ENCODE measurements at regions not wholly inside any gene's neighbourhood (a gene's known extent, or its start where the extent isn't known, plus 50 kb on each side); places are given as distances from the start of the nearest gene placed in this dataset.
"Not testable (repeated sequence)": the region's sequence is repeated elsewhere in the genome, so short reads cannot be mapped to it uniquely, and the experiment has no call there.

- Mint-ChIP-seq H3K4me3 (no peak overlapping the region), H3K9me3 (no peaks in the 10 kb centered on the region), H3K27me3 (no peaks in the 10 kb centered on the region), H3K36me3 (no peaks in the 10 kb centered on the region), H3K4me1 (ENCODE audit: unreplicated experiment) (no peaks in the 10 kb centered on the region), H3K27ac (no peak overlapping the region)
- TF ChIP-seq, protein P1, sequence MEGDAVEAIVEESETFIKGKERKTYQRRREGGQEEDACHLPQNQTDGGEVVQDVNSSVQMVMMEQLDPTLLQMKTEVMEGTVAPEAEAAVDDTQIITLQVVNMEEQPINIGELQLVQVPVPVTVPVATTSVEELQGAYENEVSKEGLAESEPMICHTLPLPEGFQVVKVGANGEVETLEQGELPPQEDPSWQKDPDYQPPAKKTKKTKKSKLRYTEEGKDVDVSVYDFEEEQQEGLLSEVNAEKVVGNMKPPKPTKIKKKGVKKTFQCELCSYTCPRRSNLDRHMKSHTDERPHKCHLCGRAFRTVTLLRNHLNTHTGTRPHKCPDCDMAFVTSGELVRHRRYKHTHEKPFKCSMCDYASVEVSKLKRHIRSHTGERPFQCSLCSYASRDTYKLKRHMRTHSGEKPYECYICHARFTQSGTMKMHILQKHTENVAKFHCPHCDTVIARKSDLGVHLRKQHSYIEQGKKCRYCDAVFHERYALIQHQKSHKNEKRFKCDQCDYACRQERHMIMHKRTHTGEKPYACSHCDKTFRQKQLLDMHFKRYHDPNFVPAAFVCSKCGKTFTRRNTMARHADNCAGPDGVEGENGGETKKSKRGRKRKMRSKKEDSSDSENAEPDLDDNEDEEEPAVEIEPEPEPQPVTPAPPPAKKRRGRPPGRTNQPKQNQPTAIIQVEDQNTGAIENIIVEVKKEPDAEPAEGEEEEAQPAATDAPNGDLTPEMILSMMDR (conservative IDR thresholded peaks at IDR 0.05) = no peak
- no peak for DNase-seq (ENCODE audit: extremely low spot score, unreplicated experiment)
These were observed 55.7 kb upstream of the FAT3 start for GRCh38 chr11:92168936-92169335.

- no peak overlapping the region for H3K27ac Mint-ChIP-seq
- no peaks in the 10 kb centered on the region for H3K27me3 Mint-ChIP-seq
- TF ChIP-seq, protein P1 (conservative IDR thresholded peaks at IDR 0.05) = no peak
- no peaks in the 10 kb centered on the region for H3K4me1 Mint-ChIP-seq (ENCODE audit: unreplicated experiment)
- H3K4me3 Mint-ChIP-seq = no peak overlapping the region
- no peaks in the 10 kb centered on the region for H3K9me3 Mint-ChIP-seq
- DNase-seq (ENCODE audit: extremely low spot score, unreplicated experiment) = no peak
- H3K36me3 Mint-ChIP-seq = no peaks in the 10 kb centered on the region
These were observed 57.0 kb upstream of the FAT3 start for GRCh38 chr11:92167571-92167970.

- no peaks in the 10 kb centered on the region for H3K36me3 Mint-ChIP-seq
- H3K27ac Mint-ChIP-seq = no peak overlapping the region
- DNase-seq (ENCODE audit: extremely low spot score, unreplicated experiment) = no peak
- H3K4me1 Mint-ChIP-seq (ENCODE audit: unreplicated experiment) = no peaks in the 10 kb centered on the region
- no peak overlapping the region for H3K4me3 Mint-ChIP-seq
- TF ChIP-seq, protein P1 (conservative IDR thresholded peaks at IDR 0.05) = no peak
- no peaks in the 10 kb centered on the region for H3K9me3 Mint-ChIP-seq
- no peaks in the 10 kb centered on the region for H3K27me3 Mint-ChIP-seq
These were observed 58.3 kb upstream of the FAT3 start for GRCh38 chr11:92166335-92166734.

DNA sequence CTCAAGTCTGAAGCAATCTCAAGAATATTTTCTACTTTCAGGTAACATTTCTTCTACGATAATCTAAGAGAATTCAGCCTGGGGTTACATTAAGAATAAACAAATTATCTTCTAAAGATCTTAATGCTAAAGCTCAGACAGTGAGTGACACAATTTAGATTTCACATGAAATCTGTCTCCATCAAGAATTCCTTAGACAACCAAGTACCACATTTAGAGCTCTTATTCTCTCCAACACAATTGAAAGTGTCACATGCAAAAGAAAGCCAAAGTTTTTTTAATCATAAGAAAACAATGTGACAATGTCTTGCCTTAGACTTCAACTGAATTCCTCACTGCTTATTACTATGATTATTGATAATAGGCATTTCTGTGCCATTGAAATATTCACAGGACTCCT, 60.7 kb upstream of the FAT3 start:
- no peak overlapping the region for H3K27ac Mint-ChIP-seq
- no peak for DNase-seq (ENCODE audit: extremely low spot score, unreplicated experiment)
- no peak overlapping the region for H3K4me3 Mint-ChIP-seq
- H3K9me3 Mint-ChIP-seq = no peaks in the 10 kb centered on the region
- TF ChIP-seq, protein P1 (conservative IDR thresholded peaks at IDR 0.05) = no peak
- H3K4me1 Mint-ChIP-seq (ENCODE audit: unreplicated experiment) = no peaks in the 10 kb centered on the region
- H3K27me3 Mint-ChIP-seq = no peaks in the 10 kb centered on the region
- H3K36me3 Mint-ChIP-seq = no peaks in the 10 kb centered on the region

GRCh38 chr11:92162776-92163175, 61.8 kb upstream of the FAT3 start:
- no peaks in the 10 kb centered on the region for H3K4me1 Mint-ChIP-seq (ENCODE audit: unreplicated experiment)
- H3K9me3 Mint-ChIP-seq = no peaks in the 10 kb centered on the region
- H3K36me3 Mint-ChIP-seq = no peaks in the 10 kb centered on the region
- no peaks in the 10 kb centered on the region for H3K27me3 Mint-ChIP-seq
- DNase-seq (ENCODE audit: extremely low spot score, unreplicated experiment) = no peak
- H3K27ac Mint-ChIP-seq = no peak overlapping the region
- no peak overlapping the region for H3K4me3 Mint-ChIP-seq
- TF ChIP-seq, protein P1 (conservative IDR thresholded peaks at IDR 0.05) = no peak

GRCh38 chr11:92159931-92160330, 64.7 kb upstream of the FAT3 start:
- TF ChIP-seq, protein P1 (conservative IDR thresholded peaks at IDR 0.05) = no peak
- no peaks in the 10 kb centered on the region for H3K9me3 Mint-ChIP-seq
- DNase-seq (ENCODE audit: extremely low spot score, unreplicated experiment) = no peak

DNA sequence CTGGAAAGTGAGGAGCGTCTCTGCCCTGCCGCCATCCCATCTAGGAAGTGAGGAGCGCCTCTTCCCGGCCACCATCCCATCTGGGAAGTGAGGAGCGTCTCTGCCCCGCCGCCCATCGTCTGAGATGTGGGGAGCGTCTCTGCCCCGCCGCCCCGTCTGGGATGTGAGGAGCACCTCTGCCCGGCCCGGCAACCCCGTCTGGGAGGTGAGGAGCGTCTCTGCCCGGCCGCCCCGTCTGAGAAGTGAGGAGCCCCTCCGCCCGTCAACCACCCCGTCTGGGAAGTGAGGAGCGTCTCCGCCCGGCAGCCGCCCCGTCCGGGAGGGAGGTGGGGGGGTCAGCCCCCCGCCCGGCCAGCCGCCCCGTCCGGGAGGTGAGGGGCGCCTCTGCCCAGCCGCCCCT, 67.2 kb upstream of the FAT3 start:
- not testable (repeated sequence) for H3K36me3 Mint-ChIP-seq

More at GRCh38 chr11:92159931-92160330, 64.7 kb upstream of the FAT3 start:
- no peaks in the 10 kb centered on the region for H3K36me3 Mint-ChIP-seq
- peaks cover 6% of the 10 kb centered on the region for H3K4me1 Mint-ChIP-seq (ENCODE audit: unreplicated experiment)
- no peak overlapping the region for H3K27ac Mint-ChIP-seq
- H3K4me3 Mint-ChIP-seq = no peak overlapping the region
- H3K27me3 Mint-ChIP-seq = no peaks in the 10 kb centered on the region

More for the DNA sequence above, 67.2 kb upstream of the FAT3 start:
- DNase-seq (ENCODE audit: extremely low spot score, unreplicated experiment); H3K27ac Mint-ChIP-seq; H3K4me3 Mint-ChIP-seq; H3K4me1 Mint-ChIP-seq (ENCODE audit: unreplicated experiment); H3K9me3 Mint-ChIP-seq; H3K27me3 Mint-ChIP-seq: not testable (repeated sequence)

All from type B pancreatic cell (in vitro differentiated cells).